GM18870 (cell line): ENCODE measurements at regions not wholly inside any gene's neighbourhood (a gene's known extent, or its start where the extent isn't known, plus 50 kb on each side); places are given as distances from the start of the nearest gene placed in this dataset.

Experiments used
- ATAC-seq: cut with Tn5 transposase; IDR thresholded peaks from one replicate; pipeline ENCODE4 v1.9.1; 2021; ENCODE audit warnings: moderate library complexity; ENCODE audit not compliant: unreplicated experiment

DNA sequence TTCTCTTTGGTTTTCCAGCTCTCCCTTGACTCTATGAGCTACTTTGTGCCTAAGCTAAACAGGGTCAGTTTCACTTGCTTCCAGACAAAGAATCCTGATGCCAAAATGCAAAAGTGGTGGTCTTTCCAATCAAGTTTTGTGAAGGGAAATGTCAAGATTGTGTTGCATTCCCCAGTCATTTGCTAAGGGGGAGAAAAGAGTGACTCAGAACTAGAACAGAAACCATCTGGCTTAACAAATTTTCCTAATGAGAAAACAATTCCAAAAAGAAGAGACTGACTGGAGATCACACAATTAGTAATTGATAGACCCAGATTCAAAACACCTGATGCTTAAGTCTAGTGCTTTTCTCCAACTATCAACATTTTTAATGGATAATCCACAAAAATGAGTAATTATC is 235.1 kb upstream of the DIO2 start:
- ATAC-seq = no peak

DNA sequence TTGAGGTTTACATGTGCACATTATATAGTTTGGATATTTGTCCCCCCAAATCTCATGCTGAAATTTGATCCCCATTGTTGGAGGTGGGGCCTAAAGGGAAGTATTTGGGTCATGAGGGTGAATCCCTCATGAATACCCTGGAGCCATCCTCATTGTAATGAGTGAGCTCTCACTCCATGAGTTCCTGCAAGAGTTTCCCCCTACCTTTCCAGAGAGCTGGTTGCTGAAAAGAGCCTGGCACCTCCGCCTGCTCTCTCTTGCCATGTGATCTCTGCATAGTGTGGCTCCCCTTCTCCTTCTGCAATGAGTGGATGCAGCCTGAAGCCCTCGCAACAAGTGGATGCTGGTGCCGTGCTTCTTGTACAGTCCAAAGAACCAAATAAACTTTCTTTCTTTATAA is 234.3 kb upstream of the DIO2 start:
- no peak for ATAC-seq

DNA sequence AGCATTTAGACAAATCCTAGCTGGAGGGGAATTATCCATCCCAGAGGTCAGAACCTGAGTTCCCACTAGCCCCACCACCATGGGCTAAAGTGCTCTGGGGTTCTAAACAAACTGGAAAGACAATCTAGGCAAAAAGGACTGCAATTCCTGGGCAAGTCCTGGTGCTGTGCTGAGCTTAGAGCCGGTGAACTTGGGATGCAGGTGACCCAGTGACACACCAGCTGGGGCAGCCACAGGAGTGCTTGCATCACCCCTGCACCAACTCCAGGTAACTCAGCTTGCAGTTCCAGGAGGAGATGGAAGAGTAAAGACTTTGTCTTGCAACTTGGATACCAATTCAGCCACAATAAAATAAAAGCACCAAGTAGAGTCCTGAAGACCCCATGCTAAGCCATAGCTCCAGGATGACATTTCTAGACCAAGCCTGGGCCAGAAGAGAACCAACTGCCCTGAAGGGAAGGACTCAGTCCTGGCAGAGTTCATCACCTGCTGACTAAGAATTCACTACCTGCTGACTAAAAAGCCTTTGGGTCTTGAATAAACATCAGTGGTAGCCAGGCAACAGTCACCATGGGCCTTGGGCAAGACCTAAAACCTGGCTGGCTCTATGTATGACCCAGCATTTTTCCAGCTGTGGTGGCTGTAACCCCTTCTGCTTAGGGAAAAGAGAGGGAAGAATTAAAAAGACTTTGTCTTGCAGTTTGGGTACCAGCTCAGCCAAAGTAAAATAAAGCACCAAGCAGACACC is 223.4 kb upstream of the DIO2 start:
- no peak for ATAC-seq

DNA sequence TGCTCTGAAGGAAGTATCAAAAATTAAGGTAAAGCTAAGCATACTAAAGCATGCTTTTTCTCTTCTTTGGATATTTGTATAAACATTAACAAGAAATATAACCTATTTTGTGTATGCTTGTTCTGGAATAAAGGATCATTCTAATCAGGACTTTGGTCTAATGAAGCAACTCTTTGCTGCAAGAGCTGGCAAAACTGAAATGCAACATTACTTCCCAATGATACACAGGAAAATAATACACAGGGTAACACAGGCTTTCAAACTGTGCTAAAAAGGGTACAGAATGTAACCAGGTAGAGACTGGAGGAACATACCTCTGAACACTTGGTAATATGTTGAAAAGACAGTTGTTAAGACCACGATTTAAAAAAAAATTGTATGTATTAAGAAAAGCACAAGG is 222.5 kb upstream of the DIO2 start:
- ATAC-seq = no peak

DNA sequence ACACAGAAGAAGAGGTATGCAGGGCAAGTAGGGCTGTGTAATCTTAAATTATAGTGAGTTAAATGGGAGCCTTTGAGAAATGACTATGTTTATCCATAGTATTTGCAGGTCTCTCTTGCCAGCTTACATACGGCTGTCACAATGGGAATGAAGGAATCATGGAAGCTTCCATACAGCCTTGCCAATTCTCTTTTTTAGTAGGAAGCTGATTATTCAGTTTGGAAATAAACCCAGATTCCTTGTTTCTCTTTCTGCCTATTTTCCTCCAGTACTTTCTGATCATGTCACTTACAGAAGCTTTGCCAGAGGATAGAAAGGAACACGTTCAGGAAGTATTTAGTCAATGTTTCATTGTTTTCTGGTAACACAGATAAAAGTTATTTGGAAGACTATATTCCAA is 217.4 kb upstream of the DIO2 start:
- ATAC-seq = no peak

DNA sequence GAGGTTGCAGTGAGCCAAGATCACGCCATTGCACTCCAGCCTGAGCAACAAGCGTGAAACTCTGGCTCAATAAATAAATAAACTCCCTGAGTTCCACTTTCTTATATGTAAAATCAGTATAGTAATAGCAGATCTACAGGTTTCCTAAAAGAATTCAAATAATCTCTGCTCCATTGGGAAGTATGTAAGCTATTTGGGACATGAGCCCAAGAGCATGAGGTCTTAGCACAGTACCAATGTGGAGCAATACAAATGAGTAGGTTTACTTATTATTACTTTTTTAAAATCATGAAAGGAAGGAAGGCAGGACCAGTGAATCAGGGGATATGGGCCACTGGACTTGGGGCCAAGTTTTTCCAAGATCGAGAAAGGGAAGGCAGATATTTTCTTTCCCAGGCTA is 216.9 kb upstream of the DIO2 start:
- no peak for ATAC-seq

DNA sequence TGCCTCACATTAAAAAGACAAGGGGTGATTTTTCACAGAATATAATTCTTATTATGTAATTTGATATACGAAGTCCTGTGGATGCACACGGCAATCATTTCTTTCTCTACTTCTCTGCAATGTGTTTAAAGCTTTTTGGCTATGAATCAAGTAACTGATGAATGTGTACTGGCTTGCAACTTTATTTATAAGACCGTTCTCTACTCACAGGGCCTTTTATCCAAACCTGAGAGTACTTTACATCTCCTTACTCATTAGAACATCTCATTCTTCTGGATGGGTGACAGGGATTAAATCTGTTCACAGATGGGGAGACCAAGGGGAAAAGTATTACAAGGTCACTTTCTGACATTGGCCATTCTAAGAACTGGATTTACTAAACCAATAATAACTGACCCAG is 215.8 kb upstream of the DIO2 start:
- no peak for ATAC-seq

DNA sequence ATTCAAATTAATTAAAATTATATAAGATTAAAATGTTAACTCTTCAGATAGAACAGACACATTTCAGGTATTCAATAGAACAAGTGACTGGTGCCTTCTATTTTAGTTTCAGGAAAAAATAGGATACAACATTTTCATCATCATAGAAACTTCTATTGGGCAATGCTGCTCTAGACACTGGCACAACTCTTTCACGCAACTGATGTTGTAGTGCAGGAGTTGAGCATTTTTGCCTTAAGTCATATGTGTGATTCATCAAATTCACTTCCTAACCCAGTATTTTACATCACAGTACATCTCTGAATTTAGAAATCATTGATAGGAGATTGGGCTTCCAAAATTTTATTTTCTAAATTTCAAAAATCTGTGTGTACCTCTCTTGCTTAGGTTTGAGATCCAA is 215.4 kb upstream of the DIO2 start:
- no peak for ATAC-seq

DNA sequence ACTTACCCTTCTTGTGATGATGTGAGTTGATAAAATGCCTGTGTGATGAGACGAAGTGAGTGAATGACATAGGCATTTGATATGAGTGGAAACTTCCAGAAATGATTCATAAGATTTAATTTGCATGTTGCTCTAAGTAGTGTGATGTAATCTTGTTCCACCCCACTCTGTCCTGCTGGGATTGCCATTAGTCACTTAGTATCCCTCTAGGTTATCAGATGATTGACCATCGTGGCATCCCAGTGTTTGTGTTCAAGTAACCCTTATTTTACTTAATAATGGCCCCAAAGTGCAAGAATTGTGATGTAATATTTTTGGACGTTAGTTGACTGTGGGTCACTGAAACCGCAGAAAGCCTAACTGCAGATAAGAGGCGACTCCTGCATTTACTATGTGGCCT is 214.4 kb upstream of the DIO2 start:
- ATAC-seq = no peak

DNA sequence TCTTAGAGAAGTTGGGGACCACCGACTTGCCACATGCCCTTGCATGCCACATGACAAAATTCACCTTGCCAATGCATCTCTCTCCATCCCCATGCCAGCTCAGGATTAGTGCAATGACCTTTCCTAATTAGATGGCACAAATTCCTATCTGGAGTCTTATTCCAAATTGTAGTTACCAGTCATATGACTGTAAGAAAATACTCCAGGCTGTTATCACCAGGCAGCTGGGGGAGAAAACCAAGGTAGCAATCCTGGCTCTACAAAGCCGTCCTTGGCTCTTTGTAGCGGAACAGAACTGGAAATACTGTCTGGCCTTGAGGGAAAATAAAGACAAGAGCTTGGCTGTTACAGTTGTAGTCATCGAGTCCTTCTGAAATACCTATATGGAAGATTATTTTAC is 208.5 kb upstream of the DIO2 start:
- no peak for ATAC-seq

DNA sequence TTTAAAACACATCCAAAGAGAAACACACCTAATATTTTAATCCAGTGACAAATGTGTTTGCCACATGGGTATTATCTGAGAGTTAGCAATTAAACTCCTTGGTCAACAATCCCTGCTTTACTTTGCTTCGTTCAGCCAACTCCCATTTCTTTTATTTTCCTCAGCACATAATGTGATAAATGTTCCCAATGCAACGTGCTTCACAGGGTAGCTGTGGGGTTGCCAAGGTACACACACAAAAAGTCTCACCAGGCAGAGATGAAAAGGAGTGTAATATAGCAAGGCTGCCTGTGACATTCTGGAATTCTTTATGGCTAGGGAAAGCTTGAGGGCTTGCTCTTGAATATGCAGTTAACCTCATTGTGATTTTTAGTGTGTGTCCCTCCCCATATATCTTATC is 208.0 kb upstream of the DIO2 start:
- ATAC-seq = no peak

DNA sequence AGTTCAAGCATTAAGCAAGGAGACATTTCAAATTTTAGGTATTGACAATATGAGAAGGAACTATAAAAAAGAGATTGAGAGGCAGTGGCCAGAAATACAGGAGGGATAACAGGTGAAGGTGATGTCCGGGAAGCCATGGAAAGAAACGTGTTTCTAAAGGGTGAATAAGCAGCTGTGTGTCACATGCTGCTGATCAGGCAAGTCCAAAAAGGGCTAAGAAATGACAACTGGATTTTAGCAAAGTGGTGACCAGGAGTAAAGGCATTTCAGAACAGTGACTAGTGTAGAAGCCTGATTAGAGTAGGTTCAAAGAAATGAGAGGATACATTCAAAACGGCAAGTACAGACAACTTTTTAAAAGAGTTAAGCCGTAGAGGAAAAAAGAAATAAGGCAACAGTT is 204.3 kb upstream of the DIO2 start:
- ATAC-seq = no peak

DNA sequence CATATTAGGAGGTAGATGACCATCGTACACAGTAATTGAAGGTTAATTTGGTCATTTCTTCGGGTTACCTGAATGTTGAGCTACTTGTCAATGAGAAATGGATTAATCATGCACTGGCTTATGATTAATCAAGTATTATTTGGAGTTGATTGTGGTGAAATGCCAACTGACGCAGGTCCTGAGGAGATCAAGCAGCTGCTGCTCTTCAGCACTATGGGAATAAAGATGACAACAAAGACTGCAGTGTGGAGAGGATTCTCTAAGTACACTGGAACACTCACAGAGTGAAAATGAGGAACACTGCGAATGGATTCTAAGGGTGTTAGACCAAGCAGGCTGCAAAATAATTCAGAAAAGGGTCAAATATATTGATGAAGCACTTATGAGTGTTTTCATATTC is 202.8 kb upstream of the DIO2 start:
- no peak for ATAC-seq

DNA sequence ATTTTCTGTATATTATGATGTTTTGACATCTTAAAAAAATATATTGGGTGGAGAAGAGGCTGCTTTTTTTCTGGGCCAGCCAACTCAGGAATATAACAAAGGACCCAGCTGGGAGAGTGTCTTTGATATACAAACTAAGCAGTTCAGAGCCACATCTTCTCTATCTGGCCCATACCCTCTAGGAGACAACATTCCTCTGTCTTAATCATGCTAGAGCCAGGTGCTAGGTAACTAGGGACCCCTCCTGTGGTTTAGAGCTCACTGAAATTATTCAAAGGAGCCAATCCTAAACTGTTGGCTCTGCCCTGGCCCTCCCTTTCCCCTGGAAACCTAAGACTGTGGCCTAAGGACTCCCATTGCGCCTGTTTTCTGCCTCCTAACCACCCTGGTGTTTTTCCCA is 193.1 kb upstream of the DIO2 start:
- no peak for ATAC-seq

DNA sequence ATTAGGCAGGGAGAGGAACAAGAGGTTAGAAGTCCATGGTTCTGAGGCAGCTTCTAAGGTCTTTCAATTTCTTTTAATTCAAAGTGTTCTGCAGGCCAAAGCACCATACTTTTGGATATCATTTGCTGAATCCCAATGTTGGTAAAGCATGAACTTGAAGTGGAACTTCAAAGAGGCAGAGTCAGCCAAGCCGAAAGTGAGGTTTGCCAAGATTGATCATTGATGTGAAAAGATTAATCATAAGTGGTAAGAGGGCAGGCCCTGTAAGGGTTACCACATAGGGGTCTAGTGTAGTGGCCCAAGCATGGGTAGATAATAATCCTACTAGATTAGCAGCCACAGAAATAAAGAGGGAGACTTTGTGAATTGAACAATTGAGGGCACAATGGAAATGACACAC is 191.7 kb upstream of the DIO2 start:
- ATAC-seq = no peak

DNA sequence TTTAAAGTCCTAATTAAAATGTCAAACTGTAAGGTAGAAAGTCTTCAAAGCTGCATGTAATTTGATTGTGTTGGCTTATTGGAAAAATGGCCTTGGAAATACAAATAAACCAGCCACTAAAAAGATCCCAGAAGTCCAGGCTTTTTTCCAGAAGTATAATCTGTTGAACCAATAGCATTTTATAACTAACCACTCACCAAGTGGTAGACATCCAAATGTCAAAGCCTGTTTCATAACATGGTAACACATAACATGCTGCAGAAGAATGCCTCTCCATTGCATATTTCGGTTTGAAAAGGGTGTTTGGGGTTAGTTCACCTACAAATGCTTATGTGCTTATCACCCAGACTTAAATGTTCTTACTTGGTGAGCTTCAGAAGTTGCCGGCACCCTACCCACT is 183.7 kb upstream of the DIO2 start:
- no peak for ATAC-seq

DNA sequence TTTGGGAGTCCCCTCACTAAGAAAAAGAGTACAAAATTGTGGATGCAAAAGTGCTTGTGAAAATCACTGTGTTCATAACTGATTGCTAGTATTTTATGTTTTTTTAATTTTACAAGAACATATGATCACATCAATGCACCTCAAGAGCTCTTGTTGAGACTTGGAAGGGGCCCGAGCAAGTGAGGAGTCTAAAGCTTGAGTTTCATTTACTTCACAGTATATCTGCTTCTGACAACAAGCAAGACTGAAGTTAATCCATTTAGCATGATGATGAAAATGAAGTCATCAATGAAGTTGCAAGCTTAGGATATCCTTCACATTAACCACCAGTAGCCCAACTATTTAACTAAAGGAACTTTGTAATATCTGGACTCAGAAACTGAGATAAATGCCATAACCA is 182.5 kb upstream of the DIO2 start:
- ATAC-seq = no peak

DNA sequence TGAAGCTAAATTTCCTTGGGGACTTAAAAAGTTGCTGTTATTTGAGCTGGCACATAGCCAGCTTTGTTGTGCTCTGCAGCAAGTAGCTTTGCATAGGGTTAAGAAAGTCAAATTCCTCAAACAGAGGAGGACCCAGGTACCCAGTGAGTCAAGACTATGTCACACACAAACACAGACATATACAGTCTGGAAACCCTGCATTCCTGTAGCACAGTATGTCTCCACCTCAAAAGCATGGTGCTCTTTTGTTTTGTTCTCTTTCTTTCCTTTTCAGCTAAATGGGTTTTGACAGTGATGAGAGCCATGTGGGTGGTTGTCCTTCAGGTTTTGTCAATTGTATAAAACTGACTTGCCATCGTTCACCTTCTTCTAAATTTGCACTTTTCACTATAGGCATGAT is 179.6 kb upstream of the DIO2 start:
- no peak for ATAC-seq

DNA sequence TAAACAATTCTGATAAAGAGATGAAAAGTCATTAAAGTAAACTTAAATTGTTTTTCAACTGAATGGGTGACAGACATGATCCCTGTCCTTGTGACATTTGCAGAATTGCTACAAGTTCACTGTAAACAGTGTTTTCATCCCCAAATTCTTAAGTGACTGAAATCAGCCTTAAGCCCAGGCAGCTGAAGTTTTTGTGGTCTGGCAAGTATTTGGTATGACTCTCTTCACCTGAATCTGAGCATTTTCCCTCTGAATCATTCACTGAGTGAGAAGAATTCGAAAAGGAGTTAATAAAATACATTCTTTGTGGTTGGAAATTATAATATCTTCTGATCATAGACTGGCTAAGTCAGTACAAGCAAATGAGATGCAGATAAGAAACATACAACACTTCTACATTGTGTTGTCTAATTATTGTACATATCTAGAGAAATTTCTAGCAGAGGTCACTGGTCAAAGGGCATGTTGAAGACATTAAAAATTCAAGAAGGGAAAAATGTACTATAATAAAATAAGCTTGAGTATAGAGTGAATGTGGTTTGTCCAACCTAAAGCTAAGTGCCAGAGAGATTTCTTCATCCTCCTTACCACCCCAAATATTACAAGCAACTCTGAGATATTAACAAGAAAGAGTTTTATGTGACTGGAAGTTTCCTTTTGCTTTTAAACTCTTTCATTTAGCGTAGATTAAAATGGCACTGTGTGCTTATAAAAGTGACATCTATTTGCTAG is 177.8 kb upstream of the DIO2 start:
- ATAC-seq = no peak

DNA sequence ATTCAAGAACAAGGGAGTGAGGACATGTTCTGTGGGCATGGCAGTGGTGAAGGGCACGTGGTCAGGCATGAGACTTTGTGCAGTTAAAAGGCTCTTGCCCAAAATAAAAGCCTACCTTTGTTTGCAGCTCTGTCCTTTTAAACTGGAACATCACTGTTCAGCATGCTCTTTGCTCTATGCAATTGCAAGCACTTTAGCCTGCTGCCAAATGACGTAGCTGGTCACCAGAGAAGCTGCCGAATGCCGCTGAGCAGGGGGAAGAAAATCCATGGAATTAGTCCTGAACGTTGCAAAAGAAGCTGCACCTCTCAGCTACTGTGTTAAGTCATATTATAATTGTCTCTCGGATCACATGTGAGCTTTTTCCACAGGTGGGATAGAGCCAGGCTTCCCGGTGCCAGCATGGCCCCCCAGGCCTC is 176.3 kb upstream of the DIO2 start:
- ATAC-seq = no peak

DNA sequence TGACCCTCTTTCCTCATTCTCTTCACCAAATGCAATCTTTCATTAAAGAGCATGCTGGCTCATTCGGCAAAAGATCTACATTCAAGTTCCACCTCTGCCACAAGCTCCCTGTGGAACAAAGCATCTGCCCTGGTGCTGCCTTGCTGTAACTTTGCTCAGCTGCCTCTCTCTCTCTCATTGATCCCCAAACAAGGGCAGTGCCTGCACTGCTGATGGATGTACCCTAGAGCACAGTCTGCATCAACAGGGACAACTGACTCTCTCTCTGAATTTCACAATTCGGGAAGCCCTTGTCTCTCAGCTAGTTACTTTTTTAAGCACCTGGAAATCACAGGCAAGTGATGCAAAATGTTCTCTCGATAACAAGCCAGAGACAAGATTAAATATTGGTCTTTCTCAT is 174.0 kb upstream of the DIO2 start:
- no peak for ATAC-seq

DNA sequence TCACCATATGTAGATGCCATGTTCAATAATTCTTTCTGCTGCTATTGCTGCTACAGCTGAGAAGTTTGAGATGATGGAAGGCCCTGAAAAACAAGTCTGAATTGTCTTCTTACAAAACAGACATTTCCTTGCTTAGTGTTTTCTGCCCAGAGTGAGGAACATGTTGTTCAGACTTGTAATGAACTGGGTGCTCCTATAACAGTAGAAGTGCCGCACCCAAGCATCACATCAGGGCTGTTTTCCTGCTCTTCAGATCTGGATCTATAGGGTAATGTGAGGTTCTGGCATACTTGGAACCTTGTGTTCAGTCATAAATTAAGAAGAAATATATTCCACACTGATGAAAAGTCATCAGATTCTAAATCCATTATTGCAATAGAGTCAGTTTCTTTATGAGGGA is 171.9 kb upstream of the DIO2 start:
- no peak for ATAC-seq

DNA sequence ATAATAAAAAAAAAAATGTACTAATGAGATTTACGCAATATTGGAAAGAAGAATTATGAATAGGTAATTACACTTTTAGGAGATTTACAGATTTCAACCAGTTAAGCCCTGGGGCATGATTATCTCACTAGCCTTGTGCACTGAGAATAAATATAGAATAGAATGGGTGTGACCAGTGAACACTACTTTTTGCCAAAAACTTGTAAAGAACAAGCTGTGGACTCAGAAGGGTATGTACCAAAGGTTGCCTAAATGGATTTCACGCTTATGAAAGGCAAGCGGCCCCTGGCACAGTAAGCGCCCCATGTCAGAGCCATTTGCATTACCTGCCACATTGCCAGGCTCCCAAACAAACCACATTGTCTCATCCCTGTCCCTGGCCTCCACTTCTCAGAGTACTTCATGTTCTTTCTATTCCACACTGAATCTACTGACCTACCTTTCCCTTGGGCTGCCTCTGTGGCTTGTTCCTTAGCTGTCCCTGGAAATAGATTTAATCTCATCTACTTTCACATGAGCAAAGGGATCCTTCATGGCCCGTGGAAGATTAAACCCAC is 170.6 kb upstream of the DIO2 start:
- no peak for ATAC-seq
